ENCODE measurements at regions not wholly inside any gene's neighbourhood (a gene's known extent, or its start where the extent isn't known, plus 50 kb on each side); places are given as distances from the start of the nearest gene placed in this dataset.

GRCh38 chr18:10057894-10058791, 144.3 kb downstream of the VAPA start:
- TF ChIP-seq POLR2AphosphoS5 (IDR thresholded peaks at IDR 0.05) (peak in 2 of 3 donors; percentile 4 to 6), POLR2A (IDR thresholded peaks at IDR 0.05) (no peak), CTCF (IDR thresholded peaks at IDR 0.05) (no peak)
